HepG2 (cell line): ENCODE measurements at regions not wholly inside any gene's neighbourhood (a gene's known extent, or its start where the extent isn't known, plus 50 kb on each side); places are given as distances from the start of the nearest gene placed in this dataset.

Experiments used
- ATAC-seq: fragments of 200-7000 bp; cut with Tn5 transposase; 3 replicates; pipeline ENCODE4 v1.9.1; 2020; ENCODE audit warnings: mild to moderate bottlenecking, moderate library complexity
- BruUV-seq: library from RNA; stranded (reverse); fragments of 400-500 nt; replicated peaks from 2 replicates; lab custom pipeline; 2021; lab: Mats Ljungman, UMichigan
- CTCF ChIA-PET: fragments of 300-600 bp; formaldehyde crosslinking; extraction: SDS; loops from one replicate; lab custom pipeline; 2021; ENCODE audit warnings: low total read pairs, inconsistent platforms, low intra/inter-chr PET ratio; lab: Yijun Ruan, JAX
- POLR2A ChIA-PET: fragments of 350-600 bp; sonication (Branson Sonifier 250); formaldehyde crosslinking; loops from one replicate; lab custom pipeline; 2020; ENCODE audit warnings: antibody characterized with exemption, inconsistent platforms; lab: Yijun Ruan, JAX
- DNase-seq: peaks from one replicate; pipeline ENCODE4 v3.0.0-alpha.2; 2015; ENCODE audit warnings: low spot score
- FAIRE-seq: peaks from 3 replicates; lab custom pipeline; 2011; peaks lifted over from hg19 to GRCh38; lab: Jason Lieb, UNC
- H2AFZ ChIP-seq: one replicate; pipeline ENCODE4 v1.6.1; 2011; ENCODE audit warnings: low read length, inconsistent platforms
- H3K27ac ChIP-seq: fragments of 300-600 bp; 3 replicates; pipeline ENCODE4 v1.8.0; 2011; ENCODE audit warnings: mixed run types, mild to moderate bottlenecking, mixed read lengths, low read length, inconsistent platforms; ENCODE audit not compliant: insufficient read depth; ENCODE audit errors: extremely low read length
- H3K27me3 ChIP-seq, 2 experiments: fragments of 200-600 bp in 1 of 2; 2 replicates in 1 of 2; 3 replicates in 1 of 2; pipeline versions ENCODE4 v1.6.0 to v1.8.0; 2011; ENCODE audit warnings: low read length in 2 of 2, mild to moderate bottlenecking in 2 of 2, moderate library complexity in 2 of 2, inconsistent platforms in 1 of 2; ENCODE audit not compliant: insufficient read depth in 2 of 2, control insufficient read depth in 1 of 2
- H3K36me3 ChIP-seq, 2 experiments: fragments of 200-600 bp in 1 of 2; replicated peaks in 1 of 2; 2 replicates in 1 of 2; 3 replicates in 1 of 2; pipeline versions ENCODE4 v1.5.1 to v1.8.0; 2011; ENCODE audit warnings: low read length in 2 of 2, inconsistent platforms in 1 of 2; ENCODE audit not compliant: insufficient read depth in 2 of 2, control insufficient read depth in 1 of 2
- H3K4me1 ChIP-seq: 2 replicates; pipeline ENCODE4 v1.5.1; 2012; ENCODE audit warnings: low read length, inconsistent platforms; ENCODE audit not compliant: insufficient read depth
- H3K4me2 ChIP-seq: 2 replicates; pipeline ENCODE4 v1.6.0; 2011; ENCODE audit warnings: low read depth, low read length, inconsistent platforms
- H3K4me3 ChIP-seq, 3 experiments: fragments of 200-600 bp in 1 of 3; sonication (generic), shearing (Covaris generic) in 1 of 3; replicated peaks in 1 of 3; 2 replicates each; pipeline ENCODE4 v1.5.1; 2011 to 2016; ENCODE audit warnings: low read length in 3 of 3, inconsistent platforms in 2 of 3, low read depth in 2 of 3, mild to moderate bottlenecking in 2 of 3, control low read depth in 1 of 3, mixed read lengths in 1 of 3; ENCODE audit not compliant: insufficient read depth in 1 of 3
- H3K79me2 ChIP-seq: one replicate; pipeline ENCODE4 v1.6.1; 2011; ENCODE audit warnings: low read length, inconsistent platforms; ENCODE audit not compliant: insufficient read depth
- H3K9ac ChIP-seq: 2 replicates; pipeline ENCODE4 v1.6.0; 2011; ENCODE audit warnings: mild to moderate bottlenecking, low read depth, low read length, inconsistent platforms; ENCODE audit not compliant: insufficient read depth
- H3K9me3 ChIP-seq: 2 replicates; pipeline ENCODE4 v1.5.1; 2012; ENCODE audit warnings: mild to moderate bottlenecking, low read length
- H4K20me1 ChIP-seq: 2 replicates; pipeline ENCODE4 v1.6.0; 2011; ENCODE audit warnings: inconsistent platforms, mild to moderate bottlenecking, low read length, moderate library complexity; ENCODE audit not compliant: insufficient read depth
- CHCHD3 ChIP-seq: sonication (generic); formaldehyde crosslinking; IDR thresholded peaks from 2 replicates; pipeline ENCODE4 v1.8.0; 2022; ENCODE audit warnings: mild to moderate bottlenecking, missing genetic modification reagents, moderate library complexity
- CREB1 ChIP-seq, 2 experiments: fragments of 450-650 bp in 1 of 2; IDR thresholded peaks; 2 replicates each; pipeline ENCODE4 v1.6.1; 2016 to 2017; ENCODE audit warnings: control low read depth in 1 of 2, mild to moderate bottlenecking in 1 of 2, missing compliant biosample characterization in 1 of 2, missing genetic modification characterization in 1 of 2
- FOXC1 ChIP-seq: sonication (generic); formaldehyde crosslinking; IDR thresholded peaks from 2 replicates; pipeline ENCODE4 v1.8.0; 2022; ENCODE audit warnings: mild to moderate bottlenecking, missing genetic modification reagents, borderline replicate concordance
- NR3C1 ChIP-seq: sonication (generic); formaldehyde crosslinking; IDR thresholded peaks from 2 replicates; pipeline ENCODE4 v1.4.0; 2020; ENCODE audit warnings: missing genetic modification reagents
- PHF21A ChIP-seq: sonication (generic); formaldehyde crosslinking; IDR thresholded peaks from 2 replicates; pipeline ENCODE4 v1.5.0; 2020; ENCODE audit warnings: mild to moderate bottlenecking, missing genetic modification reagents
- PLSCR1 ChIP-seq: sonication (generic); formaldehyde crosslinking; IDR thresholded peaks from 2 replicates; pipeline ENCODE4 v1.5.0; 2020; ENCODE audit warnings: missing genetic modification reagents, mild to moderate bottlenecking, borderline replicate concordance
- SOX6 ChIP-seq, 2 experiments: fragments of 450-650 bp in 1 of 2; sonication (generic) in 1 of 2; formaldehyde crosslinking in 1 of 2; IDR thresholded peaks; 2 replicates each; pipeline versions ENCODE4 v1.4.0 to v1.6.1; 2017 to 2020; ENCODE audit warnings: antibody characterized with exemption in 1 of 2, mild to moderate bottlenecking in 1 of 2, missing genetic modification reagents in 1 of 2
- ZFP36 ChIP-seq: fragments of 150-350 bp; IDR thresholded peaks from 2 replicates; pipeline ENCODE4 v1.6.1; 2018; ENCODE audit warnings: borderline replicate concordance, low read length, low read depth; ENCODE audit not compliant: partially characterized antibody
- ZHX1 ChIP-seq: sonication (generic); formaldehyde crosslinking; IDR thresholded peaks from 2 replicates; pipeline ENCODE4 v1.8.1; 2022; ENCODE audit warnings: low read depth, mild to moderate bottlenecking, missing genetic modification reagents
- ZNF205 ChIP-seq: IDR thresholded peaks from 2 replicates; pipeline ENCODE4 v1.6.1; 2018; ENCODE audit warnings: missing biosample characterization, missing genetic modification reagents
- ZNF256 ChIP-seq: sonication (generic); formaldehyde crosslinking; conservative IDR thresholded peaks from 2 replicates; pipeline ENCODE4 v1.4.0; 2020; ENCODE audit warnings: missing genetic modification reagents
- WGBS: methylation state at CpG from one replicate; pipeline ENCODE4 v1.1.6; 2017; ENCODE audit warnings: low lambda C conversion rate; 5-methylcytosine and 5-hydroxymethylcytosine counted together
- in situ Hi-C: cut with HindIII; loops from 2 replicates; pipeline ENCODE4 v1.10.0; 2017; ENCODE audit warnings: low pct_unique_long_range_greater_than_20kb; ENCODE audit not compliant: extremely low pct_ligation_motif_present
- intact Hi-C: fragments of 100-400 bp; cut with micrococcal nuclease; formaldehyde crosslinking; loops from one replicate; pipeline ENCODE4 v1.10.0; 2022; ENCODE audit not compliant: unreplicated experiment
- TF ChIP-seq, protein P1 (sequence below): IDR thresholded peaks from 2 replicates; pipeline ENCODE4 v1.6.1; 2012; ENCODE audit warnings: low read length, improper control_type of control experiment
- TF ChIP-seq, protein P2 (sequence below): sonication (generic); formaldehyde crosslinking; IDR thresholded peaks from 2 replicates; pipeline ENCODE4 v1.4.0; 2020; ENCODE audit warnings: mild to moderate bottlenecking, missing genetic modification reagents

DNA sequence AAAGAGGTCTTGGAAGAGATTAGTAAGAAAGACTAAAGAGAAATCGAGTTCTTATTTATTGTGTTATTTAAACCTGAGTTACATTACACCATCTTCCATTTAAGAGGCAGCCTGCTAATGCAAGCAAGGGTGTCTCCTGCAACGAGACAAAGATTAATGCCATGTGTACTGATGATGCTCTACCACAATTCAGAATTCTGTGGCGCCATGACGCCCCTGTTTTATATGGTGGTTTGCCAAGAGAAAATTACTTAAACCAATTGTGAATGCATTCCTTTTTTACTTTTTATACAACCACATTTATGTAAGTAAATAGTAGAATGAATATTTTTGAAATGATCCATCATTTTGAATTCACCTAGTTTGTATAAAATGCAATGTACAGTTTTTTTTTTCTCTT is 356.1 kb upstream of the ZEB2 start (continued):
- TF ChIP-seq, protein P1, sequence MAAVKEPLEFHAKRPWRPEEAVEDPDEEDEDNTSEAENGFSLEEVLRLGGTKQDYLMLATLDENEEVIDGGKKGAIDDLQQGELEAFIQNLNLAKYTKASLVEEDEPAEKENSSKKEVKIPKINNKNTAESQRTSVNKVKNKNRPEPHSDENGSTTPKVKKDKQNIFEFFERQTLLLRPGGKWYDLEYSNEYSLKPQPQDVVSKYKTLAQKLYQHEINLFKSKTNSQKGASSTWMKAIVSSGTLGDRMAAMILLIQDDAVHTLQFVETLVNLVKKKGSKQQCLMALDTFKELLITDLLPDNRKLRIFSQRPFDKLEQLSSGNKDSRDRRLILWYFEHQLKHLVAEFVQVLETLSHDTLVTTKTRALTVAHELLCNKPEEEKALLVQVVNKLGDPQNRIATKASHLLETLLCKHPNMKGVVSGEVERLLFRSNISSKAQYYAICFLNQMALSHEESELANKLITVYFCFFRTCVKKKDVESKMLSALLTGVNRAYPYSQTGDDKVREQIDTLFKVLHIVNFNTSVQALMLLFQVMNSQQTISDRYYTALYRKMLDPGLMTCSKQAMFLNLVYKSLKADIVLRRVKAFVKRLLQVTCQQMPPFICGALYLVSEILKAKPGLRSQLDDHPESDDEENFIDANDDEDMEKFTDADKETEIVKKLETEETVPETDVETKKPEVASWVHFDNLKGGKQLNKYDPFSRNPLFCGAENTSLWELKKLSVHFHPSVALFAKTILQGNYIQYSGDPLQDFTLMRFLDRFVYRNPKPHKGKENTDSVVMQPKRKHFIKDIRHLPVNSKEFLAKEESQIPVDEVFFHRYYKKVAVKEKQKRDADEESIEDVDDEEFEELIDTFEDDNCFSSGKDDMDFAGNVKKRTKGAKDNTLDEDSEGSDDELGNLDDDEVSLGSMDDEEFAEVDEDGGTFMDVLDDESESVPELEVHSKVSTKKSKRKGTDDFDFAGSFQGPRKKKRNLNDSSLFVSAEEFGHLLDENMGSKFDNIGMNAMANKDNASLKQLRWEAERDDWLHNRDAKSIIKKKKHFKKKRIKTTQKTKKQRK: no peak
- TF ChIP-seq CREB1 (IDR thresholded peaks at IDR 0.05) (no peak), CREB1 (CRISPR knock-in tag; IDR thresholded peaks at IDR 0.05) (no peak)

DNA sequence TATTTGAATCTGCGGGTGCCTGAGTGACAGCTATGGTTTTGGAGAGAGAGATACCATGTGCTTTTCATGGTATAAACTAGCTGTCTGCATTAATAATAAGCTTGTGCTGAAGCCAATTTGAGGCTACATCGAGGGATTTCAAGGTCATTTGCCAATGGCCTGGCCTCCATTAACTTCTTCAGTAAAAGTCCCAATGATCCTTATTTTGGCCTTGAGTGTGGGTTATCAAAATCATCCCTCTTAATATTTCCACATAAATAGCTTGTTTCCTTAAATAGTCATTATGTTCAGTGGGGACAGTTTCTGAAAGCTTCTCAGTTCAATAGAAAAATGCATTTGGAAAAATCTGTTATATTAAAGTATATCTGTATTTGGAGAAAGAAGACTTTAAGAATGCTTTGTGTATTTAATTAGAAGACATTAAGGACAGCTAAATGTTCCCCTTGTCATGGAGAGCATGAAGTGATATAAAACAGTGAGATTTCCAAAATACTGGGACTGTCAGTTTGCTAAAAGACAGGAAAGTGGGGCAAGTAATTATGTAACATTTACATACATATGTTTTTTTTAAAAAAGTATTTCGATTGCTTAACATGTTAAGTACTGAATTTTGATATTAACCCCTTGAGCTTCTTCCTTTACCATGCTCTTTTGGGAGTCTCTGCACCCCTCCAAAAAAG is 355.5 kb upstream of the ZEB2 start:
- intact Hi-C loops: no loop called here
- POLR2A ChIA-PET: no interaction called here
- FAIRE-seq (no peak), DNase-seq (no peak), ATAC-seq (no peak)
- no peaks in the 10 kb centered on the region for H3K36me3 ChIP-seq
- H3K4me1 ChIP-seq: no peaks in the 10 kb centered on the region
- no peaks in the 10 kb centered on the region for H3K79me2 ChIP-seq
- no peaks in the 10 kb centered on the region for H4K20me1 ChIP-seq
- no peak overlapping the region for H3K4me3 ChIP-seq
- H2AFZ ChIP-seq: no peak overlapping the region
- in situ Hi-C loops: no loop called here
- BruUV-seq: no TSS peak
- CTCF ChIA-PET: no interaction called here
- H3K27ac ChIP-seq: no peak overlapping the region
- no peak overlapping the region for H3K4me2 ChIP-seq
- no peak overlapping the region for H3K9ac ChIP-seq
- 5% methylated on average over 3 of the region's 3 CpGs for WGBS
- no peaks in the 10 kb centered on the region for H3K27me3 ChIP-seq
- H3K9me3 ChIP-seq: no peaks in the 10 kb centered on the region
- no peak for TF ChIP-seq FOXC1 (CRISPR knock-in tag)
- TF ChIP-seq NR3C1: no peak
- TF ChIP-seq PHF21A (CRISPR knock-in tag): no peak
- TF ChIP-seq ZNF256 (CRISPR knock-in tag): no peak
- TF ChIP-seq PLSCR1 (CRISPR knock-in tag): no peak
- TF ChIP-seq SOX6 (IDR thresholded peaks at IDR 0.05): no peak
- no peak for TF ChIP-seq SOX6 (CRISPR knock-in tag; IDR thresholded peaks at IDR 0.05)
- no peak for TF ChIP-seq CHCHD3
- no peak for TF ChIP-seq ZHX1
- TF ChIP-seq ZFP36: no peak
- TF ChIP-seq ZNF205 (CRISPR knock-in tag): no peak
- TF ChIP-seq, protein P2, sequence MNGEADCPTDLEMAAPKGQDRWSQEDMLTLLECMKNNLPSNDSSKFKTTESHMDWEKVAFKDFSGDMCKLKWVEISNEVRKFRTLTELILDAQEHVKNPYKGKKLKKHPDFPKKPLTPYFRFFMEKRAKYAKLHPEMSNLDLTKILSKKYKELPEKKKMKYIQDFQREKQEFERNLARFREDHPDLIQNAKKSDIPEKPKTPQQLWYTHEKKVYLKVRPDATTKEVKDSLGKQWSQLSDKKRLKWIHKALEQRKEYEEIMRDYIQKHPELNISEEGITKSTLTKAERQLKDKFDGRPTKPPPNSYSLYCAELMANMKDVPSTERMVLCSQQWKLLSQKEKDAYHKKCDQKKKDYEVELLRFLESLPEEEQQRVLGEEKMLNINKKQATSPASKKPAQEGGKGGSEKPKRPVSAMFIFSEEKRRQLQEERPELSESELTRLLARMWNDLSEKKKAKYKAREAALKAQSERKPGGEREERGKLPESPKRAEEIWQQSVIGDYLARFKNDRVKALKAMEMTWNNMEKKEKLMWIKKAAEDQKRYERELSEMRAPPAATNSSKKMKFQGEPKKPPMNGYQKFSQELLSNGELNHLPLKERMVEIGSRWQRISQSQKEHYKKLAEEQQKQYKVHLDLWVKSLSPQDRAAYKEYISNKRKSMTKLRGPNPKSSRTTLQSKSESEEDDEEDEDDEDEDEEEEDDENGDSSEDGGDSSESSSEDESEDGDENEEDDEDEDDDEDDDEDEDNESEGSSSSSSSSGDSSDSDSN (CRISPR knock-in tag): no peak
